ENCODE measurements at regions not wholly inside any gene's neighbourhood (a gene's known extent, or its start where the extent isn't known, plus 50 kb on each side); places are given as distances from the start of the nearest gene placed in this dataset.

DNA sequence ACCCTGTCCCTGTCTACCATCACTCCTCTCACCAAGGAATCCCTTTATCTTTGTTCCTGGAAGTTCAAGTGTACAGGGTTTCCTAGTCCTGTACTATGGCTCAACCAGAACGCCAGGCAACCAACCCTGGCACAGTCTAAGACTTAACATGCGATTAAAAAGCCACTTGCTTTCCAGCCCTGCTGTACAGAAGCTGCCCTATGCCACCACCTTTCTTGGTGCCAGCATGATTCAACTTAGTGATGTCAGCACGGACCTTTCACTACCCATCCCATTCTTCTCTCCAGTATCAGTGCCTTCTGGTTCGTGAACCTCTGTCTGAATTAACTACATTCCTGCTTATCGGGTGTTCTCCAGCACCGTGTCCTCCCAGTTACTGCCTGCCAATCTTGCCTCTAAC lies 151.1 kb downstream of the KLF12 start:
- H3K4me3 Mint-ChIP-seq (ENCODE audit: low read depth): no peak overlapping the region
- H3K36me3 Mint-ChIP-seq (ENCODE audit: insufficient read depth): peaks cover 4% of the 10 kb centered on the region
- H3K27ac Mint-ChIP-seq: no peak overlapping the region
- H3K4me1 Mint-ChIP-seq (ENCODE audit: low read depth): peaks cover 19% of the 10 kb centered on the region
- TF ChIP-seq, protein P1, sequence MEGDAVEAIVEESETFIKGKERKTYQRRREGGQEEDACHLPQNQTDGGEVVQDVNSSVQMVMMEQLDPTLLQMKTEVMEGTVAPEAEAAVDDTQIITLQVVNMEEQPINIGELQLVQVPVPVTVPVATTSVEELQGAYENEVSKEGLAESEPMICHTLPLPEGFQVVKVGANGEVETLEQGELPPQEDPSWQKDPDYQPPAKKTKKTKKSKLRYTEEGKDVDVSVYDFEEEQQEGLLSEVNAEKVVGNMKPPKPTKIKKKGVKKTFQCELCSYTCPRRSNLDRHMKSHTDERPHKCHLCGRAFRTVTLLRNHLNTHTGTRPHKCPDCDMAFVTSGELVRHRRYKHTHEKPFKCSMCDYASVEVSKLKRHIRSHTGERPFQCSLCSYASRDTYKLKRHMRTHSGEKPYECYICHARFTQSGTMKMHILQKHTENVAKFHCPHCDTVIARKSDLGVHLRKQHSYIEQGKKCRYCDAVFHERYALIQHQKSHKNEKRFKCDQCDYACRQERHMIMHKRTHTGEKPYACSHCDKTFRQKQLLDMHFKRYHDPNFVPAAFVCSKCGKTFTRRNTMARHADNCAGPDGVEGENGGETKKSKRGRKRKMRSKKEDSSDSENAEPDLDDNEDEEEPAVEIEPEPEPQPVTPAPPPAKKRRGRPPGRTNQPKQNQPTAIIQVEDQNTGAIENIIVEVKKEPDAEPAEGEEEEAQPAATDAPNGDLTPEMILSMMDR (IDR thresholded peaks at IDR 0.05; ENCODE audit: unreplicated experiment): no peak
- no peaks in the 10 kb centered on the region for H3K9me3 Mint-ChIP-seq (ENCODE audit: low read depth)
- peaks cover 4% of the 10 kb centered on the region for H3K27me3 Mint-ChIP-seq
- DNase-seq (ENCODE audit: low spot score, unreplicated experiment): no peak

DNA sequence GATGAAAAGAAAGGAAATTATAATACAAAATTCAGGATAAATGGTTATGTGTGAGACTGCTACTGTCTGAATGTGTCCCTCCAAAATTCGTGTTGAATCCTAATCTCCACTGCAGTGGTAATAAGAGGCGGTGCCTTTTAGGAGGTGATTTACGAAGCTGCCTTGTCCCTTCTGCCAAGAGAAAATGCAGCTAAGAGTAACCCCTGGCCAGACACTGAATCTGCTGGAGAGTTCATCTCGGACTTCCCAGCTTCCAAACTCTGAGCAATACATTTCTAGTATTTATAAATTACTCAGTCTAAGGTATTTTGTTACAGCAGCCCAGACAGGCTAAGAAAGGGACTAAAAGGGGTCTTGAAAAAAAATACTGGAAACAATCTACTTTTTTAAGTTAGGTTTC lies 152.6 kb downstream of the KLF12 start:
- no peak for DNase-seq (ENCODE audit: low spot score, unreplicated experiment)
- H3K27ac Mint-ChIP-seq: no peak overlapping the region
- peaks cover 3% of the 10 kb centered on the region for H3K9me3 Mint-ChIP-seq (ENCODE audit: low read depth)
- H3K4me3 Mint-ChIP-seq (ENCODE audit: low read depth): no peak overlapping the region
- TF ChIP-seq, protein P1 (IDR thresholded peaks at IDR 0.05; ENCODE audit: unreplicated experiment): no peak
- peaks cover 4% of the 10 kb centered on the region for H3K27me3 Mint-ChIP-seq
- peaks cover 4% of the 10 kb centered on the region for H3K36me3 Mint-ChIP-seq (ENCODE audit: insufficient read depth)
- peaks cover 14% of the 10 kb centered on the region for H3K4me1 Mint-ChIP-seq (ENCODE audit: low read depth)

DNA sequence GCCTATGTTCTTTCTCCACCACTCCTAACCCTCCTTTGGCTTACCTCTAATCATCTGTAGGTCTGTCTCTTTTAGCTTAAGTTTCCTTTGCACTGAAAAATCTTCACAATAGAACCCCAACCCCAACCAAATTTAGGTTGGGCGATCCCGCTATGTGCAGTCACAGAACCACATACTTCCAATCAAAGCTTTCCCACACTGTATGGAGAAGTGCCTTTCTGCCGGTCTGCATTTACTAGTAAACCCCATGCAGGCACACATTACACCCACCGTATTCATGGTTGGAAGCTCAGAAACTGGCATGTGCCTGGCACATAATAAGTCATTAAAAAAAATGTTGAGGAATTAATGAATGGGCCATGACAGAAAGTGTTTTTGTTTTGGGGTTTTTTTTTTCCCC lies 158.4 kb downstream of the KLF12 start:
- H3K36me3 Mint-ChIP-seq (ENCODE audit: insufficient read depth): peaks cover 9% of the 10 kb centered on the region
- no peaks in the 10 kb centered on the region for H3K27me3 Mint-ChIP-seq
- peaks cover 7% of the 10 kb centered on the region for H3K4me1 Mint-ChIP-seq (ENCODE audit: low read depth)
- H3K4me3 Mint-ChIP-seq (ENCODE audit: low read depth): no peak overlapping the region
- H3K9me3 Mint-ChIP-seq (ENCODE audit: low read depth): peaks cover 24% of the 10 kb centered on the region
- DNase-seq (ENCODE audit: low spot score, unreplicated experiment): no peak
- TF ChIP-seq, protein P1 (IDR thresholded peaks at IDR 0.05; ENCODE audit: unreplicated experiment): no peak
- no peak overlapping the region for H3K27ac Mint-ChIP-seq

DNA sequence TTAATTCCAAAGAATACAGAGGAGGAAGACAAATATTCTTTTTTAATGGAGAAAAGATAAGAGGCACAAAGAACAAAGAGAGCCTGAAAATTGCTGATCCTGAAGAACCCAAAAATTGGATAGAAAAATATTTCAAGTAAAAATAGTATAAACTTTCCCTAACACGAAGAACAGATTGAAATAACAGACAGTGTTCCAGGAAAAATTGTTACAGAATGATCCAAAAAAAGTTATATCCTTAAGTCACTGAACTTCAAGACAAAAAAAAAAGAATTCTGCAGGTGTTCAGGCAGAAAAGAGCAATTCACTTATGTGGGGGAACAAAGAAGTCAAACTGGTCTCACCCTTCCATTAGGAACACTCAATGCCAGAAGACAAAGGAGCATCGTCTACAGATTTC lies 160.2 kb downstream of the KLF12 start:
- no peak for DNase-seq (ENCODE audit: low spot score, unreplicated experiment)
- TF ChIP-seq, protein P1 (IDR thresholded peaks at IDR 0.05; ENCODE audit: unreplicated experiment): no peak
- Mint-ChIP-seq H3K36me3 (ENCODE audit: insufficient read depth) (peaks cover 9% of the 10 kb centered on the region), H3K27me3 (no peaks in the 10 kb centered on the region), H3K4me1 (ENCODE audit: low read depth) (peaks cover 6% of the 10 kb centered on the region), H3K4me3 (ENCODE audit: low read depth) (no peak overlapping the region), H3K9me3 (ENCODE audit: low read depth) (peaks cover 24% of the 10 kb centered on the region), H3K27ac (no peak overlapping the region)

DNA sequence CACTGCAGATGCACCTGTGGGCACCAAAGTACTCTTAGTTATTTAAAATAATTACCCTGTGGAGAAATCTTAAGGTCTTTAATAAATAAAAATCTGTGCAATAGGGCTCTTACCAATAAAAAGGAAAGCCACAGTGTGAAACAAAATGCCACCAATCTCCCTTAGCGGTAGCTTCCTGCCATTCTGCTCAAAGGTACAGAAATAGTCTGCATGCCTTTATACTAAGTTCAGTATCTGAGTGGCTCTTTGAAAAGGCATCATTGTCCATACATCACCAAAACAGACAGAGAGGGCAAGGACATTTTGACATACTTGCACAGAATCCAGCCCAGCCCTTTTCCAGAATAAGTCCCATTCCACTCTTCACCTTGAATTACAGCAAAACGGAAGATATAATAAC lies 161.0 kb downstream of the KLF12 start:
- H3K4me3 Mint-ChIP-seq (ENCODE audit: low read depth): no peak overlapping the region
- DNase-seq (ENCODE audit: low spot score, unreplicated experiment): no peak
- H3K27me3 Mint-ChIP-seq: no peaks in the 10 kb centered on the region
- TF ChIP-seq, protein P1 (IDR thresholded peaks at IDR 0.05; ENCODE audit: unreplicated experiment): no peak
- H3K4me1 Mint-ChIP-seq (ENCODE audit: low read depth): peaks cover 6% of the 10 kb centered on the region
- peaks cover 9% of the 10 kb centered on the region for H3K36me3 Mint-ChIP-seq (ENCODE audit: insufficient read depth)
- no peak overlapping the region for H3K27ac Mint-ChIP-seq
- peaks cover 24% of the 10 kb centered on the region for H3K9me3 Mint-ChIP-seq (ENCODE audit: low read depth)

Measured in progenitor cell of endocrine pancreas (in vitro differentiated cells).